ENCODE measurements at regions not wholly inside any gene's neighbourhood (a gene's known extent, or its start where the extent isn't known, plus 50 kb on each side); places are given as distances from the start of the nearest gene placed in this dataset.

DNA sequence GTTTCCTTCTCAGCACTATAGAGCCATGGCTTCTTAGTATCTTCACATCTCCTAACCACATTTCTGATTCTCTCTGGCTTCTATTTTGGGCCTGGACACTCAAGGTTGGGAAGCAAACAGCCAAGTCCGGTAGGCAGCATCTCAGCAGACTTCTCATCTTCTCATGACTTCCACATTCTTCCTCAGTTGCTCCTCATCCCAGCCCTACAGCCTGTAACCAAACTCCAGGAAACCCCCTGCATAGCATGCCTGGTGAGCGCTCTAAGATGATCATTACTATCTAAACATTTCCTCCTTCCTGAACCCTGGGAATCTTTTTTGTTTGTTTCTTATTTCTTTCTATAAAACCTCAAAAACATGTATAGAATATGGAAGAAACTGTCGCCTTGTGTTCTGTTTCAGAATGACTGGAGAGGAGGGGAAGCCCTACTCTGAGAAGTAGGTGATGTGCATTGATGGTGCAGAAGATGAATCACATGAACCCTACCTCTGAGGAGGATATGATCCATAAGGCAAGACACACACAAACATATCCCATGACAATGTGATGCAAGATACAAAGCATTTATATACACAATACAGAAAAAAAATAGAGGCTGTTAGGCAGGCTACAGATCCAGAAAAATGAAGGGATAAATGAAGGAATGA, 219.8 kb upstream of the GYPA start (continued):
- TF ChIP-seq, protein P1, sequence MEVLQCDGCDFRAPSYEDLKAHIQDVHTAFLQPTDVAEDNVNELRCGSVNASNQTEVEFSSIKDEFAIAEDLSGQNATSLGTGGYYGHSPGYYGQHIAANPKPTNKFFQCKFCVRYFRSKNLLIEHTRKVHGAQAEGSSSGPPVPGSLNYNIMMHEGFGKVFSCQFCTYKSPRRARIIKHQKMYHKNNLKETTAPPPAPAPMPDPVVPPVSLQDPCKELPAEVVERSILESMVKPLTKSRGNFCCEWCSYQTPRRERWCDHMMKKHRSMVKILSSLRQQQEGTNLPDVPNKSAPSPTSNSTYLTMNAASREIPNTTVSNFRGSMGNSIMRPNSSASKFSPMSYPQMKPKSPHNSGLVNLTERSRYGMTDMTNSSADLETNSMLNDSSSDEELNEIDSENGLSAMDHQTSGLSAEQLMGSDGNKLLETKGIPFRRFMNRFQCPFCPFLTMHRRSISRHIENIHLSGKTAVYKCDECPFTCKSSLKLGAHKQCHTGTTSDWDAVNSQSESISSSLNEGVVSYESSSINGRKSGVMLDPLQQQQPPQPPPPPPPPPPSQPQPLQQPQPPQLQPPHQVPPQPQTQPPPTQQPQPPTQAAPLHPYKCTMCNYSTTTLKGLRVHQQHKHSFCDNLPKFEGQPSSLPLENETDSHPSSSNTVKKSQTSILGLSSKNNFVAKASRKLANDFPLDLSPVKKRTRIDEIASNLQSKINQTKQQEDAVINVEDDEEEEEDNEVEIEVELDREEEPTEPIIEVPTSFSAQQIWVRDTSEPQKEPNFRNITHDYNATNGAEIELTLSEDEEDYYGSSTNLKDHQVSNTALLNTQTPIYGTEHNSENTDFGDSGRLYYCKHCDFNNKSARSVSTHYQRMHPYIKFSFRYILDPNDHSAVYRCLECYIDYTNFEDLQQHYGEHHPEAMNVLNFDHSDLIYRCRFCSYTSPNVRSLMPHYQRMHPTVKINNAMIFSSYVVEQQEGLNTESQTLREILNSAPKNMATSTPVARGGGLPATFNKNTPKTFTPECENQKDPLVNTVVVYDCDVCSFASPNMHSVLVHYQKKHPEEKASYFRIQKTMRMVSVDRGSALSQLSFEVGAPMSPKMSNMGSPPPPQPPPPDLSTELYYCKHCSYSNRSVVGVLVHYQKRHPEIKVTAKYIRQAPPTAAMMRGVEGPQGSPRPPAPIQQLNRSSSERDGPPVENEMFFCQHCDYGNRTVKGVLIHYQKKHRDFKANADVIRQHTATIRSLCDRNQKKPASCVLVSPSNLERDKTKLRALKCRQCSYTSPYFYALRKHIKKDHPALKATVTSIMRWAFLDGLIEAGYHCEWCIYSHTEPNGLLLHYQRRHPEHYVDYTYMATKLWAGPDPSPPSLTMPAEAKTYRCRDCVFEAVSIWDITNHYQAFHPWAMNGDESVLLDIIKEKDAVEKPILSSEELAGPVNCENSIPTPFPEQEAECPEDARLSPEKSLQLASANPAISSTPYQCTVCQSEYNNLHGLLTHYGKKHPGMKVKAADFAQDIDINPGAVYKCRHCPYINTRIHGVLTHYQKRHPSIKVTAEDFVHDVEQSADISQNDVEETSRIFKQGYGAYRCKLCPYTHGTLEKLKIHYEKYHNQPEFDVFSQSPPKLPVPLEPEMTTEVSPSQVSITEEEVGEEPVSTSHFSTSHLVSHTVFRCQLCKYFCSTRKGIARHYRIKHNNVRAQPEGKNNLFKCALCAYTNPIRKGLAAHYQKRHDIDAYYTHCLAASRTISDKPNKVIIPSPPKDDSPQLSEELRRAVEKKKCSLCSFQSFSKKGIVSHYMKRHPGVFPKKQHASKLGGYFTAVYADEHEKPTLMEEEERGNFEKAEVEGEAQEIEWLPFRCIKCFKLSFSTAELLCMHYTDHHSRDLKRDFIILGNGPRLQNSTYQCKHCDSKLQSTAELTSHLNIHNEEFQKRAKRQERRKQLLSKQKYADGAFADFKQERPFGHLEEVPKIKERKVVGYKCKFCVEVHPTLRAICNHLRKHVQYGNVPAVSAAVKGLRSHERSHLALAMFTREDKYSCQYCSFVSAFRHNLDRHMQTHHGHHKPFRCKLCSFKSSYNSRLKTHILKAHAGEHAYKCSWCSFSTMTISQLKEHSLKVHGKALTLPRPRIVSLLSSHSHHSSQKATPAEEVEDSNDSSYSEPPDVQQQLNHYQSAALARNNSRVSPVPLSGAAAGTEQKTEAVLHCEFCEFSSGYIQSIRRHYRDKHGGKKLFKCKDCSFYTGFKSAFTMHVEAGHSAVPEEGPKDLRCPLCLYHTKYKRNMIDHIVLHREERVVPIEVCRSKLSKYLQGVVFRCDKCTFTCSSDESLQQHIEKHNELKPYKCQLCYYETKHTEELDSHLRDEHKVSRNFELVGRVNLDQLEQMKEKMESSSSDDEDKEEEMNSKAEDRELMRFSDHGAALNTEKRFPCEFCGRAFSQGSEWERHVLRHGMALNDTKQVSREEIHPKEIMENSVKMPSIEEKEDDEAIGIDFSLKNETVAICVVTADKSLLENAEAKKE (CRISPR knock-in tag; IDR thresholded peaks at IDR 0.05): no peak
- TF ChIP-seq, protein P2, sequence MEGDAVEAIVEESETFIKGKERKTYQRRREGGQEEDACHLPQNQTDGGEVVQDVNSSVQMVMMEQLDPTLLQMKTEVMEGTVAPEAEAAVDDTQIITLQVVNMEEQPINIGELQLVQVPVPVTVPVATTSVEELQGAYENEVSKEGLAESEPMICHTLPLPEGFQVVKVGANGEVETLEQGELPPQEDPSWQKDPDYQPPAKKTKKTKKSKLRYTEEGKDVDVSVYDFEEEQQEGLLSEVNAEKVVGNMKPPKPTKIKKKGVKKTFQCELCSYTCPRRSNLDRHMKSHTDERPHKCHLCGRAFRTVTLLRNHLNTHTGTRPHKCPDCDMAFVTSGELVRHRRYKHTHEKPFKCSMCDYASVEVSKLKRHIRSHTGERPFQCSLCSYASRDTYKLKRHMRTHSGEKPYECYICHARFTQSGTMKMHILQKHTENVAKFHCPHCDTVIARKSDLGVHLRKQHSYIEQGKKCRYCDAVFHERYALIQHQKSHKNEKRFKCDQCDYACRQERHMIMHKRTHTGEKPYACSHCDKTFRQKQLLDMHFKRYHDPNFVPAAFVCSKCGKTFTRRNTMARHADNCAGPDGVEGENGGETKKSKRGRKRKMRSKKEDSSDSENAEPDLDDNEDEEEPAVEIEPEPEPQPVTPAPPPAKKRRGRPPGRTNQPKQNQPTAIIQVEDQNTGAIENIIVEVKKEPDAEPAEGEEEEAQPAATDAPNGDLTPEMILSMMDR (conservative IDR thresholded peaks at IDR 0.05; ENCODE audit: low read depth in 2 of 2): no peak
- TF ChIP-seq ZNF114 (CRISPR knock-in tag; IDR thresholded peaks at IDR 0.05) (no peak), EZH2phosphoT487 (IDR thresholded peaks at IDR 0.05; ENCODE audit: unreplicated experiment) (no peak)

DNA sequence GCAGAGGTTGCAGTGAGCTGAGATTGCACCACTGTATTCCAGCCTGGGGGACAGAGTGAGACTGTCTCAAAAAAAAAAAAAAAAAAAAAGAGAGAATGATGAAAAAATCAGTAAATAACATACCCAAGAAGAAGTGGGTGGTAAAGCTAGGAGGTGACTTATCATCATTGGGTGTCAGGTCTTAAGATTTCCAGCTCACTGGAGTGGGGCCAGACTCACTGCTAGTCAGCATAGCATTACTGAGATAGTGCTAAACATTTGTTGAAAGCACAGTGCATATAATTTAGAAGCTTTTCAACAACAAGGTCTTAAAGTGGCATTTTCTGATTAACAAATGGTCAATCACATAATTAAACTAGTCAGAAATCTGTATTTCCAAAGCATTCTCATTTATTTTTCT, 221.8 kb upstream of the GYPA start:
- H3K27me3 ChIP-seq (ENCODE audit: insufficient read depth): no peaks in the 10 kb centered on the region
- H3K27ac ChIP-seq (ENCODE audit: low read depth): no peak overlapping the region
- peaks cover 9% of the 10 kb centered on the region; the same call in 1 of the 2 replicates for H3K4me1 ChIP-seq (ENCODE audit: insufficient read depth)
- Mint-ChIP-seq H3K27ac (no peak overlapping the region), H3K4me3 (no peak overlapping the region), H3K36me3 (ENCODE audit: low read depth) (no peaks in the 10 kb centered on the region), H3K27me3 (ENCODE audit: insufficient read depth, low read depth, poor library complexity) (no peaks in the 10 kb centered on the region), H3K4me1 (peaks cover 24% of the 10 kb centered on the region), H3K9me3 (no peaks in the 10 kb centered on the region)
- H3K9me2 ChIP-seq (ENCODE audit: insufficient read depth): no peaks in the 10 kb centered on the region; the same call in 1 of the 2 replicates
- H3K36me3 ChIP-seq (ENCODE audit: insufficient read depth): no peaks in the 10 kb centered on the region
- no peak overlapping the region for H3K4me2 ChIP-seq
- no peaks in the 10 kb centered on the region for H3K79me2 ChIP-seq (replicated peaks; ENCODE audit: insufficient read depth)
- no peak overlapping the region for H2AFZ ChIP-seq
- no peak overlapping the region for H3K4me3 ChIP-seq
- ATAC-seq: no peak
- H4K20me1 ChIP-seq (replicated peaks; ENCODE audit: insufficient read depth): no peaks in the 10 kb centered on the region
- DNase-seq (ENCODE audit: low spot score): no peak
- H3F3A ChIP-seq (replicated peaks; ENCODE audit: low read depth): no peaks in the 10 kb centered on the region
- TF ChIP-seq ZNF114 (CRISPR knock-in tag; IDR thresholded peaks at IDR 0.05): no peak
- TF ChIP-seq, protein P3, sequence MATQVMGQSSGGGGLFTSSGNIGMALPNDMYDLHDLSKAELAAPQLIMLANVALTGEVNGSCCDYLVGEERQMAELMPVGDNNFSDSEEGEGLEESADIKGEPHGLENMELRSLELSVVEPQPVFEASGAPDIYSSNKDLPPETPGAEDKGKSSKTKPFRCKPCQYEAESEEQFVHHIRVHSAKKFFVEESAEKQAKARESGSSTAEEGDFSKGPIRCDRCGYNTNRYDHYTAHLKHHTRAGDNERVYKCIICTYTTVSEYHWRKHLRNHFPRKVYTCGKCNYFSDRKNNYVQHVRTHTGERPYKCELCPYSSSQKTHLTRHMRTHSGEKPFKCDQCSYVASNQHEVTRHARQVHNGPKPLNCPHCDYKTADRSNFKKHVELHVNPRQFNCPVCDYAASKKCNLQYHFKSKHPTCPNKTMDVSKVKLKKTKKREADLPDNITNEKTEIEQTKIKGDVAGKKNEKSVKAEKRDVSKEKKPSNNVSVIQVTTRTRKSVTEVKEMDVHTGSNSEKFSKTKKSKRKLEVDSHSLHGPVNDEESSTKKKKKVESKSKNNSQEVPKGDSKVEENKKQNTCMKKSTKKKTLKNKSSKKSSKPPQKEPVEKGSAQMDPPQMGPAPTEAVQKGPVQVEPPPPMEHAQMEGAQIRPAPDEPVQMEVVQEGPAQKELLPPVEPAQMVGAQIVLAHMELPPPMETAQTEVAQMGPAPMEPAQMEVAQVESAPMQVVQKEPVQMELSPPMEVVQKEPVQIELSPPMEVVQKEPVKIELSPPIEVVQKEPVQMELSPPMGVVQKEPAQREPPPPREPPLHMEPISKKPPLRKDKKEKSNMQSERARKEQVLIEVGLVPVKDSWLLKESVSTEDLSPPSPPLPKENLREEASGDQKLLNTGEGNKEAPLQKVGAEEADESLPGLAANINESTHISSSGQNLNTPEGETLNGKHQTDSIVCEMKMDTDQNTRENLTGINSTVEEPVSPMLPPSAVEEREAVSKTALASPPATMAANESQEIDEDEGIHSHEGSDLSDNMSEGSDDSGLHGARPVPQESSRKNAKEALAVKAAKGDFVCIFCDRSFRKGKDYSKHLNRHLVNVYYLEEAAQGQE (IDR thresholded peaks at IDR 0.05; ENCODE audit: unreplicated experiment): no peak
